ENCODE measurements at regions not wholly inside any gene's neighbourhood (a gene's known extent, or its start where the extent isn't known, plus 50 kb on each side); places are given as distances from the start of the nearest gene placed in this dataset.

DNA sequence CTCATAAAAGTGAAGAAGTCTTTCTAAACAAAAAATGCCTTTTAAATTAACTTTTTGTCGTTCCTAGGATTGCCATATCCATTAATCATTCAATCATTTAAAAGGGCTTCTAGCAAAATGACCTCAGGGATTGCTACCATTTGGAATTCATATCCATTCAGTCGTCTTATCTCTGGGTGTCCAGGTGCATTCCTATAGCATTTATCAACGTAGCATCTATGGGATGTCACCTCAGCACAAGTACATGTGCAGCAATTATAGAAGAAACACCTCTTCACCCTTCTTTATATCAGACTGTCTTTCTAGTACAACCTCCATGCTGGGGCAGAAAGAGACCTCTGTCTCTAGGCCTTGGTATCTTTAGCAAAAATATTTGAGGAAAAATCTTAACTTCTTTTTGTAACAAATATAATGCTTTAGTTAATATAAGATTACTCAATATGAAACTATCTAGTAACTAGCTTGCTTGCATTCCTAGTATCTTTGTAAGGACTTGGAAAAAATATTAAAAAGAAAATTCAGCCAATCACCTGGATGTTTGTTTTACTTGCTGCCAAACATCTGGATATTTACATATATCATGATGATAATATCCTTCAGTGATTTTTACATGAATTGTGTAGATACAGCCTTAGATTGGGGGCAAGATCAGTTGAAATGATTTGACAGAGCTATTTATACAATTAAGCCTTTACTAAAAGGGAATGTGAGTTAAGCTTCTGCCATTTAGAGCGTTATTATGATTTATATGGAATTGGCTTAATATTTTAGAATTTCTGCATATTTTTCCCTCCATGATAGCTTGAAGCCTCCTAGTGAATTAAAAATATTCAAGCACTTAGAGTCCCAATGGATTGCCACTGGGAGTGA, 356.8 kb downstream of the HDGFL1 start:
- Histone ChIP-seq H3F3A (ENCODE audit: control insufficient read depth, insufficient read depth) (no peaks in the 10 kb centered on the region), H3K4me1 (ENCODE audit: control insufficient read depth, low read length) (no peaks in the 10 kb centered on the region), H3K27me3 (ENCODE audit: control insufficient read depth, low read length) (no peaks in the 10 kb centered on the region), H3K4me3 (ENCODE audit: low read length) (no peak overlapping the region), H3K36me3 (ENCODE audit: control insufficient read depth, low read length) (no peaks in the 10 kb centered on the region), H3K79me2 (ENCODE audit: control insufficient read depth, low read length) (no peaks in the 10 kb centered on the region), H4K20me1 (ENCODE audit: control insufficient read depth, insufficient read depth, low read depth, low read length) (no peaks in the 10 kb centered on the region), H3K9me2 (replicated peaks; ENCODE audit: control insufficient read depth, low read length) (no peaks in the 10 kb centered on the region), H3K27ac (ENCODE audit: low read depth, low read length) (no peak overlapping the region), H3K9me3 (ENCODE audit: control insufficient read depth, insufficient read depth, low read length) (no peaks in the 10 kb centered on the region), H3K4me2 (ENCODE audit: low read length) (no peak overlapping the region)
- TF ChIP-seq EZH2phosphoT487 (IDR thresholded peaks at IDR 0.05; ENCODE audit: borderline replicate concordance, low read length) = no peak
- TF ChIP-seq, protein P1, sequence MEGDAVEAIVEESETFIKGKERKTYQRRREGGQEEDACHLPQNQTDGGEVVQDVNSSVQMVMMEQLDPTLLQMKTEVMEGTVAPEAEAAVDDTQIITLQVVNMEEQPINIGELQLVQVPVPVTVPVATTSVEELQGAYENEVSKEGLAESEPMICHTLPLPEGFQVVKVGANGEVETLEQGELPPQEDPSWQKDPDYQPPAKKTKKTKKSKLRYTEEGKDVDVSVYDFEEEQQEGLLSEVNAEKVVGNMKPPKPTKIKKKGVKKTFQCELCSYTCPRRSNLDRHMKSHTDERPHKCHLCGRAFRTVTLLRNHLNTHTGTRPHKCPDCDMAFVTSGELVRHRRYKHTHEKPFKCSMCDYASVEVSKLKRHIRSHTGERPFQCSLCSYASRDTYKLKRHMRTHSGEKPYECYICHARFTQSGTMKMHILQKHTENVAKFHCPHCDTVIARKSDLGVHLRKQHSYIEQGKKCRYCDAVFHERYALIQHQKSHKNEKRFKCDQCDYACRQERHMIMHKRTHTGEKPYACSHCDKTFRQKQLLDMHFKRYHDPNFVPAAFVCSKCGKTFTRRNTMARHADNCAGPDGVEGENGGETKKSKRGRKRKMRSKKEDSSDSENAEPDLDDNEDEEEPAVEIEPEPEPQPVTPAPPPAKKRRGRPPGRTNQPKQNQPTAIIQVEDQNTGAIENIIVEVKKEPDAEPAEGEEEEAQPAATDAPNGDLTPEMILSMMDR (IDR thresholded peaks at IDR 0.05; ENCODE audit: low read depth, low read length, poor library complexity, severe bottlenecking) = no peak

DNA sequence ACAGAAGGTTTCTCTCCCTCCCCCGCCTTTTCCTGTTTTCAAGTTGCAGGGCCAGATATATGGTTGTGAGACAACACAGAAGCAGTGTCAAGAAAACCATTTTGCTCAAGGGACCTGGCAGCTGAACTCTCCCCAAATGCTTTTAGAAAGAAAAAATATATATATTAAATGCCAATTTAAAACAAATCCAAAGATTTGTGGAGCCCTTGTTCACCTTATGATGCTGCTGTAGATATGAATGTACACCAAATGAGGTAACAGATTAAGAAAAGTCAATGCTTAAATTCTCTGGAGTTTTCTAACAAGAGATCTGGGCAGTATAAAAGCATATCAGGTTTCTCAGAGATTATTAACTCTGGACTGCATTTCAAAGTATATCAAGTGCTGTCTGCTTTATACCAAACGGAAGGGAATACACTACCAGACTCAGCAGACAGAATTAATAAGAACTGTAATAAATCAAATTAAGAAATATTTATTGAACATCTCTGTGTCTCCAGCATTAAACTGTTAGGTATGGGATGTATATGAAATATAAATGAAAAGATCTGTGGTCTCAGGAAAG, 357.5 kb downstream of the HDGFL1 start:
- H3K4me1 ChIP-seq (ENCODE audit: control insufficient read depth, low read length) = no peaks in the 10 kb centered on the region
- no peak overlapping the region for H3K4me3 ChIP-seq (ENCODE audit: low read length)
- no peaks in the 10 kb centered on the region for H3F3A ChIP-seq (ENCODE audit: control insufficient read depth, insufficient read depth)
- H3K79me2 ChIP-seq (ENCODE audit: control insufficient read depth, low read length) = no peaks in the 10 kb centered on the region
- no peaks in the 10 kb centered on the region for H4K20me1 ChIP-seq (ENCODE audit: control insufficient read depth, insufficient read depth, low read depth, low read length)
- H3K4me2 ChIP-seq (ENCODE audit: low read length) = no peak overlapping the region
- TF ChIP-seq, protein P1 (IDR thresholded peaks at IDR 0.05; ENCODE audit: low read depth, low read length, poor library complexity, severe bottlenecking) = no peak
- no peak for TF ChIP-seq EZH2phosphoT487 (IDR thresholded peaks at IDR 0.05; ENCODE audit: borderline replicate concordance, low read length)
- H3K9me2 ChIP-seq (replicated peaks; ENCODE audit: control insufficient read depth, low read length) = no peaks in the 10 kb centered on the region
- H3K36me3 ChIP-seq (ENCODE audit: control insufficient read depth, low read length) = no peaks in the 10 kb centered on the region
- no peaks in the 10 kb centered on the region for H3K27me3 ChIP-seq (ENCODE audit: control insufficient read depth, low read length)
- no peaks in the 10 kb centered on the region for H3K9me3 ChIP-seq (ENCODE audit: control insufficient read depth, insufficient read depth, low read length)
- no peak overlapping the region for H3K27ac ChIP-seq (ENCODE audit: low read depth, low read length)

DNA sequence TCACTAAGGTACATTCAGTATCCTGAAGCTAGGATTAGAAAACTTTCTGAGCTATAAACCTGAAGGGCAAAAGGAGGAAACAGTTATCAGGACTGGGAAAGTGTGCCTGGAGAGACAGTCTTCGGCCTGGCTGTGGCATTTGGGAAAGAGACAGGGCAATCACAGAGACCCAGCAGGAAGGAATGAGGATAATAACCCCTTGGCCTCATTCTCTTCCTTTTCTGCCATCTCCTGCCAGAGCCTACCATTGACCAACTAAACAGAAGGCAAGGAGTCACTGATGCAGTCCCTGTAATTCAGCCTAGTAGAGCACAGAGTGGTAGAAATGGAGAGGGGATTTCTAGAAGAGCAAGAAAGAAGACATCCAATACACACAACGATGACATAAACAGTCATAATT, 359.4 kb downstream of the HDGFL1 start:
- Histone ChIP-seq H3K36me3 (ENCODE audit: control insufficient read depth, low read length) (no peaks in the 10 kb centered on the region), H3K4me3 (ENCODE audit: low read length) (no peak overlapping the region), H3K4me2 (ENCODE audit: low read length) (no peak overlapping the region), H3K4me1 (ENCODE audit: control insufficient read depth, low read length) (no peaks in the 10 kb centered on the region), H3F3A (ENCODE audit: control insufficient read depth, insufficient read depth) (no peaks in the 10 kb centered on the region), H3K79me2 (ENCODE audit: control insufficient read depth, low read length) (no peaks in the 10 kb centered on the region), H3K9me2 (replicated peaks; ENCODE audit: control insufficient read depth, low read length) (no peaks in the 10 kb centered on the region), H3K9me3 (ENCODE audit: control insufficient read depth, insufficient read depth, low read length) (no peaks in the 10 kb centered on the region), H3K27ac (ENCODE audit: low read depth, low read length) (no peak overlapping the region), H3K27me3 (ENCODE audit: control insufficient read depth, low read length) (no peaks in the 10 kb centered on the region), H4K20me1 (ENCODE audit: control insufficient read depth, insufficient read depth, low read depth, low read length) (no peaks in the 10 kb centered on the region)
- TF ChIP-seq, protein P1 (IDR thresholded peaks at IDR 0.05; ENCODE audit: low read depth, low read length, poor library complexity, severe bottlenecking) = no peak
- TF ChIP-seq EZH2phosphoT487 (IDR thresholded peaks at IDR 0.05; ENCODE audit: borderline replicate concordance, low read length) = no peak

Data from DOHH2 (cell line).